Panc1 (cell line): ENCODE measurements at regions not wholly inside any gene's neighbourhood (a gene's known extent, or its start where the extent isn't known, plus 50 kb on each side); places are given as distances from the start of the nearest gene placed in this dataset.

Experiments used
- ATAC-seq: fragments of 200-7000 bp; cut with Tn5 transposase; 2 replicates; pipeline ENCODE4 v1.9.1; 2020; ENCODE audit warnings: mild to moderate bottlenecking, moderate library complexity
- BruUV-seq: library from RNA; stranded (reverse); fragments of 400-500 nt; replicated peaks from 2 replicates; lab custom pipeline; 2021; lab: Mats Ljungman, UMichigan
- CTCF ChIA-PET: fragments of 300-600 bp; sonication (Branson Sonifier 250); formaldehyde crosslinking; loops from one replicate; lab custom pipeline; 2022; ENCODE audit warnings: antibody characterized with exemption; lab: Charles Lee
- POLR2A ChIA-PET: fragments of 300-600 bp; sonication (Branson Sonifier 250); formaldehyde crosslinking; loops from one replicate; lab custom pipeline; 2022; ENCODE audit warnings: antibody characterized with exemption; lab: Charles Lee
- DNase-seq: peaks from one replicate; pipeline ENCODE4 v3.0.0-alpha.2; 2010; ENCODE audit warnings: low read depth, low spot score
- H3K27ac ChIP-seq: 2 replicates; pipeline ENCODE4 v1.5.1; 2011; ENCODE audit warnings: mild to moderate bottlenecking, low read length, inconsistent platforms
- H3K27me3 ChIP-seq: fragments of 200-500 bp; sonication (Bioruptor generic); 2 replicates; pipeline ENCODE4 v1.6.0; 2014; ENCODE audit warnings: low read length, inconsistent platforms; ENCODE audit not compliant: control insufficient read depth, insufficient read depth
- H3K36me3 ChIP-seq: fragments of 200-500 bp; sonication (Bioruptor generic); 2 replicates; pipeline ENCODE4 v1.5.1; 2014; ENCODE audit warnings: inconsistent platforms, mild to moderate bottlenecking, low read length, moderate library complexity; ENCODE audit not compliant: control insufficient read depth, insufficient read depth
- H3K4me1 ChIP-seq: 2 replicates; pipeline ENCODE4 v1.5.1; 2011; ENCODE audit warnings: inconsistent platforms, mild to moderate bottlenecking, low read length, moderate library complexity; ENCODE audit not compliant: control insufficient read depth, insufficient read depth
- H3K4me3 ChIP-seq, 2 experiments: 2 replicates each; pipeline ENCODE4 v1.5.1; 2011 to 2012; ENCODE audit warnings: low read depth in 2 of 2, low read length in 2 of 2, mild to moderate bottlenecking in 2 of 2, inconsistent platforms in 1 of 2, moderate library complexity in 1 of 2
- H3K9me3 ChIP-seq: fragments of 200-500 bp; sonication (Bioruptor generic); 2 replicates; pipeline ENCODE4 v1.5.1; 2014; ENCODE audit warnings: low read depth, mild to moderate bottlenecking, inconsistent platforms, low read length, moderate library complexity; ENCODE audit not compliant: control insufficient read depth, insufficient read depth
- CTCF ChIP-seq: fragments of 450-650 bp; IDR thresholded peaks from 2 replicates; pipeline ENCODE4 v1.5.1; 2017; ENCODE audit warnings: mild to moderate bottlenecking
- POLR2AphosphoS5 ChIP-seq: IDR thresholded peaks from 2 replicates; pipeline ENCODE4 v1.6.1; 2012; ENCODE audit warnings: mild to moderate bottlenecking, low read depth, low read length, moderate library complexity
- REST ChIP-seq, 2 experiments: IDR thresholded peaks; 2 replicates each; pipeline ENCODE4 v1.6.1; 2011 to 2012; ENCODE audit warnings: low read depth in 2 of 2, control low read depth in 1 of 2, low read length in 1 of 2, mild to moderate bottlenecking in 1 of 2, moderate library complexity in 1 of 2; ENCODE audit not compliant: insufficient read depth in 1 of 2
- SIN3A ChIP-seq: IDR thresholded peaks from 2 replicates; pipeline ENCODE4 v1.6.1; 2012; ENCODE audit warnings: low read depth, mild to moderate bottlenecking, low read length, moderate library complexity, borderline replicate concordance; ENCODE audit not compliant: insufficient read depth
- TCF7L2 ChIP-seq: IDR thresholded peaks from 2 replicates; pipeline ENCODE4 v1.6.1; 2011; ENCODE audit warnings: mild to moderate bottlenecking, low read depth, low read length, inconsistent platforms
- in situ Hi-C: cut with HindIII; loops from 2 replicates; pipeline ENCODE4 v1.10.0; 2016; ENCODE audit warnings: low sequenced_read_pairs, low pct_unique_long_range_greater_than_20kb
- intact Hi-C: fragments of 100-400 bp; cut with micrococcal nuclease; formaldehyde crosslinking; loops from one replicate; pipeline ENCODE4 v1.10.0; 2022; ENCODE audit not compliant: unreplicated experiment

GRCh38 chr14:25765909-25766308 is 716.0 kb upstream of the STXBP6 start:
- no TSS peak for BruUV-seq
- H3K27ac ChIP-seq = no peak overlapping the region
- POLR2A ChIA-PET = no interaction called here

GRCh38 chr14:25759920-25760655 is 710.1 kb upstream of the STXBP6 start:
- CTCF ChIA-PET = no interaction called here
- no peak for DNase-seq
- no peaks in the 10 kb centered on the region for H3K9me3 ChIP-seq
- POLR2A ChIA-PET = no interaction called here
- BruUV-seq = no TSS peak
- no peak for ATAC-seq
- H3K4me1 ChIP-seq = no peaks in the 10 kb centered on the region
- no peaks in the 10 kb centered on the region for H3K36me3 ChIP-seq
- H3K4me3 ChIP-seq = no peak overlapping the region
- intact Hi-C loops (no loop called here), in situ Hi-C loops (no loop called here)
- no peaks in the 10 kb centered on the region for H3K27me3 ChIP-seq
- no peak overlapping the region for H3K27ac ChIP-seq
- TF ChIP-seq POLR2AphosphoS5 = no peak
- TF ChIP-seq SIN3A = no peak
- TF ChIP-seq TCF7L2 = no peak
- no peak for TF ChIP-seq CTCF

More at GRCh38 chr14:25765909-25766308, 716.0 kb upstream of the STXBP6 start:
- CTCF ChIA-PET = no interaction called here
- in situ Hi-C loops (no loop called here), intact Hi-C loops (no loop called here)
- TF ChIP-seq TCF7L2 = no peak
- no peak for TF ChIP-seq POLR2AphosphoS5
- TF ChIP-seq CTCF = no peak
- TF ChIP-seq REST (IDR thresholded peaks at IDR 0.05; ENCODE audit: insufficient read depth in 1 of 2, low read depth in 2 of 2, low read length in 1 of 2) = no peak
- ATAC-seq = no peak
- Histone ChIP-seq H3K27me3 (no peaks in the 10 kb centered on the region), H3K36me3 (no peaks in the 10 kb centered on the region), H3K4me3 (no peak overlapping the region), H3K9me3 (no peaks in the 10 kb centered on the region), H3K4me1 (no peaks in the 10 kb centered on the region)
- DNase-seq = no peak
